RWPE2 (cell line): ENCODE measurements at regions not wholly inside any gene's neighbourhood (a gene's known extent, or its start where the extent isn't known, plus 50 kb on each side); places are given as distances from the start of the nearest gene placed in this dataset.

Experiments used
- ATAC-seq: fragments of 200-7000 bp; cut with Tn5 transposase; 3 replicates; pipeline ENCODE4 v1.9.1; 2021; ENCODE audit warnings: low read depth
- DNase-seq: peaks from one replicate; pipeline ENCODE4 v3.0.0-alpha.2; 2020; ENCODE audit warnings: low spot score
- H3K27ac ChIP-seq: fragments of 450-650 bp; 2 replicates; pipeline ENCODE4 v1.5.1; 2017; ENCODE audit warnings: mild to moderate bottlenecking; ENCODE audit not compliant: poor library complexity, severe bottlenecking
- H3K27me3 ChIP-seq: fragments of 250-450 bp; sonication (Bioruptor Pico); 2 replicates; pipeline ENCODE4 v1.5.1; 2021; ENCODE audit warnings: mild to moderate bottlenecking, moderate library complexity; ENCODE audit not compliant: insufficient read depth, poor library complexity, severe bottlenecking
- H3K36me3 ChIP-seq: fragments of 250-450 bp; sonication (Bioruptor Pico); 2 replicates; pipeline ENCODE4 v1.5.1; 2020; ENCODE audit warnings: low read depth, mild to moderate bottlenecking, moderate library complexity
- H3K4me1 ChIP-seq: fragments of 250-450 bp; sonication (Bioruptor Pico); 2 replicates; pipeline ENCODE4 v1.5.1; 2021; ENCODE audit warnings: mild to moderate bottlenecking, moderate library complexity; ENCODE audit not compliant: insufficient read depth, poor library complexity, severe bottlenecking
- H3K4me3 ChIP-seq: fragments of 250-450 bp; sonication (Bioruptor Pico); 2 replicates; pipeline ENCODE4 v1.5.1; 2021; ENCODE audit warnings: mild to moderate bottlenecking, moderate library complexity; ENCODE audit not compliant: severe bottlenecking
- H3K9me3 ChIP-seq: fragments of 250-450 bp; sonication (Bioruptor Pico); 2 replicates; pipeline ENCODE4 v1.5.1; 2021; ENCODE audit warnings: mild to moderate bottlenecking, moderate library complexity; ENCODE audit not compliant: severe bottlenecking
- TF ChIP-seq, protein P1 (sequence below): fragments of 450-650 bp; IDR thresholded peaks from one replicate; pipeline ENCODE4 v1.5.1; 2017; ENCODE audit warnings: mild to moderate bottlenecking, moderate library complexity; ENCODE audit not compliant: poor library complexity, severe bottlenecking

- TF ChIP-seq, protein P1, sequence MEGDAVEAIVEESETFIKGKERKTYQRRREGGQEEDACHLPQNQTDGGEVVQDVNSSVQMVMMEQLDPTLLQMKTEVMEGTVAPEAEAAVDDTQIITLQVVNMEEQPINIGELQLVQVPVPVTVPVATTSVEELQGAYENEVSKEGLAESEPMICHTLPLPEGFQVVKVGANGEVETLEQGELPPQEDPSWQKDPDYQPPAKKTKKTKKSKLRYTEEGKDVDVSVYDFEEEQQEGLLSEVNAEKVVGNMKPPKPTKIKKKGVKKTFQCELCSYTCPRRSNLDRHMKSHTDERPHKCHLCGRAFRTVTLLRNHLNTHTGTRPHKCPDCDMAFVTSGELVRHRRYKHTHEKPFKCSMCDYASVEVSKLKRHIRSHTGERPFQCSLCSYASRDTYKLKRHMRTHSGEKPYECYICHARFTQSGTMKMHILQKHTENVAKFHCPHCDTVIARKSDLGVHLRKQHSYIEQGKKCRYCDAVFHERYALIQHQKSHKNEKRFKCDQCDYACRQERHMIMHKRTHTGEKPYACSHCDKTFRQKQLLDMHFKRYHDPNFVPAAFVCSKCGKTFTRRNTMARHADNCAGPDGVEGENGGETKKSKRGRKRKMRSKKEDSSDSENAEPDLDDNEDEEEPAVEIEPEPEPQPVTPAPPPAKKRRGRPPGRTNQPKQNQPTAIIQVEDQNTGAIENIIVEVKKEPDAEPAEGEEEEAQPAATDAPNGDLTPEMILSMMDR: no peak
- Histone ChIP-seq H3K4me3 (no peak overlapping the region), H3K4me1 (no peaks in the 10 kb centered on the region), H3K27me3 (no peaks in the 10 kb centered on the region), H3K9me3 (no peaks in the 10 kb centered on the region), H3K27ac (no peak overlapping the region), H3K36me3 (no peaks in the 10 kb centered on the region)
- ATAC-seq (no peak), DNase-seq (no peak)
These were observed 929.9 kb upstream of the MBL2 start for GRCh38 chr10:53702489-53702888.

- TF ChIP-seq, protein P1: no peak
These were observed 928.6 kb upstream of the MBL2 start for GRCh38 chr10:53701213-53701612.

GRCh38 chr10:53700278-53700677 lies 927.7 kb upstream of the MBL2 start:
- H3K27ac ChIP-seq: no peak overlapping the region
- no peak overlapping the region for H3K4me3 ChIP-seq
- no peak for DNase-seq
- TF ChIP-seq, protein P1: no peak
- no peaks in the 10 kb centered on the region for H3K4me1 ChIP-seq
- no peak for ATAC-seq
- no peaks in the 10 kb centered on the region for H3K36me3 ChIP-seq
- H3K9me3 ChIP-seq: no peaks in the 10 kb centered on the region
- no peaks in the 10 kb centered on the region for H3K27me3 ChIP-seq

More at GRCh38 chr10:53701213-53701612, 928.6 kb upstream of the MBL2 start:
- no peaks in the 10 kb centered on the region for H3K9me3 ChIP-seq
- DNase-seq (no peak), ATAC-seq (no peak)
- no peaks in the 10 kb centered on the region for H3K27me3 ChIP-seq
- H3K36me3 ChIP-seq: no peaks in the 10 kb centered on the region
- no peak overlapping the region for H3K27ac ChIP-seq
- H3K4me3 ChIP-seq: no peak overlapping the region
- no peaks in the 10 kb centered on the region for H3K4me1 ChIP-seq

GRCh38 chr10:53699684-53700083 lies 927.1 kb upstream of the MBL2 start:
- Histone ChIP-seq H3K27me3 (no peaks in the 10 kb centered on the region), H3K4me3 (no peak overlapping the region), H3K27ac (no peak overlapping the region), H3K36me3 (no peaks in the 10 kb centered on the region), H3K9me3 (no peaks in the 10 kb centered on the region), H3K4me1 (no peaks in the 10 kb centered on the region)
- DNase-seq (no peak), ATAC-seq (no peak)
- TF ChIP-seq, protein P1: no peak

- Histone ChIP-seq H3K36me3 (no peaks in the 10 kb centered on the region), H3K27me3 (no peaks in the 10 kb centered on the region), H3K9me3 (no peaks in the 10 kb centered on the region), H3K27ac (no peak overlapping the region), H3K4me1 (no peaks in the 10 kb centered on the region), H3K4me3 (no peak overlapping the region)
- ATAC-seq (no peak), DNase-seq (no peak)
- TF ChIP-seq, protein P1: no peak
These were observed 926.6 kb upstream of the MBL2 start for GRCh38 chr10:53699231-53699630.
